ENCODE measurements at regions not wholly inside any gene's neighbourhood (a gene's known extent, or its start where the extent isn't known, plus 50 kb on each side); places are given as distances from the start of the nearest gene placed in this dataset.

DNA sequence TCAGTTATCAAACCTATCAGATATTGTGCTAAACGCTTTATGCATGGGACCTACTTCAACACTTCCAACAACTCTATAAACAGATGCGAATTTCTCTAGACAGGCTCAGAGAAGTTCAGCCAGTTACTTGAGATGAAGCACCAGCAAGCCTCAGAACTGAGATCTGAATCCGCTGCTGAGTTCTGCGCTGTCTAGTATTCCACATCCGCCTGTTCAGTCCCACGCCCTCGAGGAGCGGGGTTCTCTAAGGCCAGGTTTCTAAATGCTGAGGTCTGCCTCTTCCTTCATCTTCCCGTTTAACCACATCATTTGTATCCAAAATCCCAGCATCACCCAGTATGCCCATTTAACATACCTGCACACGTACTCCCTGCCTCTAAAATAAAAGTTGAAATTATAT is 297.8 kb upstream of the ZNF32 start:
- ChIA-PET POLR2A (no interaction called here), CTCF (no interaction called here)
- H3K9me3 Mint-ChIP-seq: peaks cover 7% of the 10 kb centered on the region
- ATAC-seq (ENCODE audit: low read depth): no peak
- intact Hi-C loops (cut with micrococcal nuclease): no loop called here
- no peak overlapping the region for H3K4me3 Mint-ChIP-seq
- DNase-seq: no peak
- TF ChIP-seq, protein P1, sequence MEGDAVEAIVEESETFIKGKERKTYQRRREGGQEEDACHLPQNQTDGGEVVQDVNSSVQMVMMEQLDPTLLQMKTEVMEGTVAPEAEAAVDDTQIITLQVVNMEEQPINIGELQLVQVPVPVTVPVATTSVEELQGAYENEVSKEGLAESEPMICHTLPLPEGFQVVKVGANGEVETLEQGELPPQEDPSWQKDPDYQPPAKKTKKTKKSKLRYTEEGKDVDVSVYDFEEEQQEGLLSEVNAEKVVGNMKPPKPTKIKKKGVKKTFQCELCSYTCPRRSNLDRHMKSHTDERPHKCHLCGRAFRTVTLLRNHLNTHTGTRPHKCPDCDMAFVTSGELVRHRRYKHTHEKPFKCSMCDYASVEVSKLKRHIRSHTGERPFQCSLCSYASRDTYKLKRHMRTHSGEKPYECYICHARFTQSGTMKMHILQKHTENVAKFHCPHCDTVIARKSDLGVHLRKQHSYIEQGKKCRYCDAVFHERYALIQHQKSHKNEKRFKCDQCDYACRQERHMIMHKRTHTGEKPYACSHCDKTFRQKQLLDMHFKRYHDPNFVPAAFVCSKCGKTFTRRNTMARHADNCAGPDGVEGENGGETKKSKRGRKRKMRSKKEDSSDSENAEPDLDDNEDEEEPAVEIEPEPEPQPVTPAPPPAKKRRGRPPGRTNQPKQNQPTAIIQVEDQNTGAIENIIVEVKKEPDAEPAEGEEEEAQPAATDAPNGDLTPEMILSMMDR (IDR thresholded peaks at IDR 0.05): no peak
- peaks cover 7% of the 10 kb centered on the region for H3K27me3 Mint-ChIP-seq
- H3K36me3 Mint-ChIP-seq (ENCODE audit: low read depth): no peaks in the 10 kb centered on the region
- H3K4me1 Mint-ChIP-seq: no peaks in the 10 kb centered on the region
- H3K27ac Mint-ChIP-seq: no peak overlapping the region

DNA sequence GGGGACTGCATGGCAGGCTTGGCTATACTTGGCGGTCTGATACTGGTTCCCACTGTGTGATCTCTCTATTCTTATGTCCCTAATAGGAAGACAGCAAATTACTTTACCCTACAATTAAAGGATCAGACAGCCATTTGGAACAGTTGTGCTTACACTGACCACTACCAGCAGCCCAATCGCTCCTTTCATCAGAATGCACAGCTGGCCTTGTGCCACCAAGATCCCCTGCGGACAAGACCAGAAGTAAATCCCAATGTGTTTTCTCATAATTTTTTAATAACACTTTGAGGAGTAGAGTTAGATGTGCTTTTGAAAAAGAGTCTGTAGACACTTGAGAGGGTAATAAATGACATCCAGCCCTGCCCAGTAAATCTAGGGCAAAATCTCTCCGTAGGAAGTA is 297.2 kb upstream of the ZNF32 start:
- Mint-ChIP-seq H3K9me3 (peaks cover 7% of the 10 kb centered on the region), H3K27me3 (peaks cover 7% of the 10 kb centered on the region), H3K4me1 (no peaks in the 10 kb centered on the region), H3K36me3 (ENCODE audit: low read depth) (no peaks in the 10 kb centered on the region), H3K27ac (no peak overlapping the region), H3K4me3 (no peak overlapping the region)
- intact Hi-C loops (cut with micrococcal nuclease): no loop called here
- ChIA-PET CTCF (no interaction called here), POLR2A (no interaction called here)
- TF ChIP-seq, protein P1 (IDR thresholded peaks at IDR 0.05): no peak
- DNase-seq (no peak), ATAC-seq (ENCODE audit: low read depth) (no peak)

DNA sequence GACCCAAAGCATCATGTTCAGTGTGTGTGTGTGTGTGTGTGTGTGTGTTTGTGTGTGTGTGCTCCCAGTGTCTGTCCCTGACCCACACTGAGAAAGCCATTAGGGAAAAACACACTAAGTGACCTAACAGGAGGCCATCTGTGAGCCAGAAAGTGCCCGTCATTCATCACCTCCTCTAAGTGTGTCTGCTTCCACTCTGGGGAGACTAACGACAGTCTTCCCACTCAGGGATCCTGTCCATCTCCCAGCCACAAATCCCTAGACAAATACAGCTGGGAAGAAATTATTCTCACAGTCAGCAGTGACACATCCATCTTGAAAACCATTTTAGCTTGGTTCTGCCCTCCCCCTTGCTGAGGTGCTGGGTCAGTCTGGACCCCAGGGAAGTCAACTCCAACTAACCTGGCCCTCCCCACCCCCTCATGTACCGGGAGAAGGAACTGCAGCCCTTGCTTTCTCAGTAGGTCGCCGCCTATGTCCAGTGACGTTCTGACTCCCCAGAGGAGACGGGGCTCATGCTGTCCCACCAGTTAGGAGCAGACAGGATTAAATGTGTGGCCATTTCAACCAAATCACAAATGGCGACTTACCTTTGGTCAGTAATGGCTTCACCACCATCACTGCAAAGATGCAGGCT is 296.5 kb upstream of the ZNF32 start:
- no peak for DNase-seq
- TF ChIP-seq, protein P1 (IDR thresholded peaks at IDR 0.05): no peak

DNA sequence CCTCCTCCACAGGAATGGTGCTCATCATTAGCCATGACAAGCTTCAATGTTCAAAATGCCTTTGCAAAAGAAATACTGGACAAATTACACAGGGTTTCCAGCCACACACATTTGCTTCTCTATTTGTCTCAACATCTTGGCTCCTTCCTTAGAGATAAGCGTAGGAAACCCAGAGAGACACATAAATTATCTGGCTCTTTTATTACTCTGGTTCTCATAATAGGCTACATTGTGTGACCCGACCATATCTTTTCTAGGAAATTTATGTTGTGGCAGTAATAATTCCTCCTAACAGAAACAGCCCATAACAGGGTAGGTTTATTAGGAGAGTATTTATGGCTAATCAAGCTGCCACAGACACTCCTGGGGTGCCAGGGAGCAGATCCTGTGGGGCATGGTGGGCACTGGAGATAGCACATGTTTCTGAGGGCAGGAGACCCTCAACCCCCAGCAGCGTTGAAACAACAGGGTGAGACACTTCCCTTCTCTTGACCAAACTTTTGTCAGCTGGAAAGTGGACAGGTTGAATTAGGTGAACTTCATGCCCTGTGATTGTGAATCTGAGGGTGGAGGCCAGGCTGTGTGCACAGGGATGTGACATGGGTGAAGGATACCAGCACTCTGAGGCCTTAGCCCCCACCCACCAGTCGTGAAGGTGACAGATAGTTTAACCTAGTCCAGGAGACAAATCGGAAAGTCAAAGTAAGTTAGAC is 295.9 kb upstream of the ZNF32 start:
- no peaks in the 10 kb centered on the region for H3K4me1 Mint-ChIP-seq
- DNase-seq (no peak), ATAC-seq (ENCODE audit: low read depth) (no peak)
- H3K36me3 Mint-ChIP-seq (ENCODE audit: low read depth): no peaks in the 10 kb centered on the region
- no peak overlapping the region for H3K27ac Mint-ChIP-seq
- H3K27me3 Mint-ChIP-seq: peaks cover 7% of the 10 kb centered on the region
- H3K9me3 Mint-ChIP-seq: peaks cover 7% of the 10 kb centered on the region
- CTCF ChIA-PET: no interaction called here
- intact Hi-C loops (cut with micrococcal nuclease): no loop called here
- H3K4me3 Mint-ChIP-seq: no peak overlapping the region
- TF ChIP-seq, protein P1 (IDR thresholded peaks at IDR 0.05): no peak
- POLR2A ChIA-PET: no interaction called here

More for the DNA sequence above, 296.5 kb upstream of the ZNF32 start:
- ChIA-PET POLR2A (no interaction called here), CTCF (no interaction called here)
- no peaks in the 10 kb centered on the region for H3K36me3 Mint-ChIP-seq (ENCODE audit: low read depth)
- H3K27ac Mint-ChIP-seq: no peak overlapping the region
- ATAC-seq (ENCODE audit: low read depth): no peak
- H3K9me3 Mint-ChIP-seq: peaks cover 7% of the 10 kb centered on the region
- H3K27me3 Mint-ChIP-seq: peaks cover 7% of the 10 kb centered on the region
- H3K4me1 Mint-ChIP-seq: no peaks in the 10 kb centered on the region
- H3K4me3 Mint-ChIP-seq: no peak overlapping the region
- intact Hi-C loops (cut with micrococcal nuclease): no loop called here

DNA sequence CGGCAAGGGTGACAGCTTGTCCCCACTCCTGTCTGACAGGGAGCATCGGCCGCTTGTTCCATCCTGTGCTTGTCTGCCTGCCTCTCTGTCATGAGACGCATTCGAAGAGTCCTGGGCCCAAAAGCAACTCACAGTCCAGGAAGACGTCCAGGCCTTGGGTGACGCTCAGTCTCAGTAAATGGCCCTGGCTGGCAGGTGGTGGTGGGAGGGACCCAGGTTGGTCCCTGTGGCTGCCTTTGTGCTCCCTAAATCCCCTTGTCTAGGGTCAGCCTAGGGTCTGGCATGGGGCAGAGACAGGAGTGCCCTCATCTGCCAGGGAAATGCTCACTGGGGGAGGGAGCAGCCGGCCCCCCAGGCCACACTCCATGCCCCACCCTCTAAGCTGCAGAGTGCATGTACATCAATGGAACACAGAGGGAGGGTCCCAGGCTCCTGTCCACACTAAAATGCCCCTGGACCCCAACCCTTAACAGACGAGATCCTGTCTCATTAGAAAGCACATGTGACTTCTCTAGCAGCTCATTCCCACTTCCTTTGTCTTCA is 295.2 kb upstream of the ZNF32 start:
- Mint-ChIP-seq H3K4me1 (no peaks in the 10 kb centered on the region), H3K27ac (no peak overlapping the region), H3K9me3 (peaks cover 7% of the 10 kb centered on the region), H3K4me3 (no peak overlapping the region), H3K36me3 (ENCODE audit: low read depth) (no peaks in the 10 kb centered on the region), H3K27me3 (peaks cover 7% of the 10 kb centered on the region)
- ATAC-seq (ENCODE audit: low read depth) (no peak), DNase-seq (no peak)
- CTCF ChIA-PET: no interaction called here
- POLR2A ChIA-PET: no interaction called here
- intact Hi-C loops (cut with micrococcal nuclease): no loop called here
- TF ChIP-seq, protein P1 (IDR thresholded peaks at IDR 0.05): no peak
